ENCODE measurements at regions not wholly inside any gene's neighbourhood (a gene's known extent, or its start where the extent isn't known, plus 50 kb on each side); places are given as distances from the start of the nearest gene placed in this dataset.

DNA sequence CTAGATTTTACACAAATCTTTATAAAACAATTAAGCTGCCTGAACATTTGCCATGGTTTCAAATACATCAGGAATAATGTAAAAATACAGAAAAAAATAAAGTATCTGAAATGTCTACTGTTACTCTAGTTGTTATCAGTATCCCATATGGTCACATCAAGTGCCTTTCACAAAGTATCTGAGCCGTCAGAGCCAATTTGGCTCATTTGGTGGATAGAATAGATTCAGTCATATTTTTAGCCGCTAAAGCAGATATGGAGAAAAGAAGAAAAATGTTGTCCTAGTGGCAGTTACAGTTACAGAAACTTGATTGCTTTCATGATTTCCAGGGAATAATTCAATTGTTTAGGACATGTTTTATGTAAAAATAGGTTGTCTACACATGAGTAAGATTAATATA lies 641.1 kb downstream of the RAPGEF2 start:
- H3K4me1 ChIP-seq (ENCODE audit: low read length), result no peaks in the 10 kb centered on the region
- H3K27ac ChIP-seq (ENCODE audit: low read length), result no peak overlapping the region
- no peaks in the 10 kb centered on the region for H3K9me3 ChIP-seq (ENCODE audit: insufficient read depth, low read length)
- H3K27me3 ChIP-seq (ENCODE audit: low read depth, low read length), result no peaks in the 10 kb centered on the region
- H3K4me2 ChIP-seq (ENCODE audit: low read length), result no peak overlapping the region
- no peak overlapping the region for H2AFZ ChIP-seq (ENCODE audit: low read depth, low read length)
- no peak overlapping the region for H3K4me3 ChIP-seq (ENCODE audit: low read length)
- no peaks in the 10 kb centered on the region for H3K36me3 ChIP-seq (replicated peaks; ENCODE audit: low read depth, low read length)
- H4K20me1 ChIP-seq (ENCODE audit: insufficient read depth, low read length), result no peaks in the 10 kb centered on the region
- no peaks in the 10 kb centered on the region for H3K79me2 ChIP-seq (ENCODE audit: low read length)
- no peak overlapping the region for H3K9ac ChIP-seq (ENCODE audit: low read length)
- TF ChIP-seq CTCF (IDR thresholded peaks at IDR 0.05; ENCODE audit: low read depth, low read length) (no peak), EZH2phosphoT487 (IDR thresholded peaks at IDR 0.05; ENCODE audit: low read depth) (no peak)

DNA sequence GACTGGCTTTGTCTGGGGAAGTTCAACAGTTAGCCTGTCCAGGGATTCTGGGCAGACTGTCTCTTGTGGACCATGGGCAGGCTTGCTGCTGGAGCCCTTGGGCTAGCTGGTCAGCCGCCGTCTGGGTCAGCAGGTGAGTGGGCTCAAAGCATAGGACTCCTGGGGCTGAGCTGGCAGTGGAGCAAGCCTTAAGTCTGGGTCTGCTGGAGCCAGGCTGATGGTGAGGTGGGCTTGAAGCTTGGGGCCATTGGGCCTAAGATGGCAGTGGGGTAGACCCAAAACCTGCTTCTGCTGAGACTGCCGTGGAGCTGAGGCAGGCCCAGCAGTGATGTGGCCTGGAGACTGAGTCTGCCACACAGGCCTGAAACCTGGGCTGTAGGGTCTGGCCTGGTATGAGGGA lies 645.1 kb downstream of the RAPGEF2 start:
- Histone ChIP-seq H3K36me3 (replicated peaks; ENCODE audit: low read depth, low read length) (no peaks in the 10 kb centered on the region), H3K79me2 (ENCODE audit: low read length) (no peaks in the 10 kb centered on the region), H3K4me2 (ENCODE audit: low read length) (no peak overlapping the region), H3K27me3 (ENCODE audit: low read depth, low read length) (no peaks in the 10 kb centered on the region), H3K9me3 (ENCODE audit: insufficient read depth, low read length) (no peaks in the 10 kb centered on the region), H2AFZ (ENCODE audit: low read depth, low read length) (no peak overlapping the region), H3K4me1 (ENCODE audit: low read length) (no peaks in the 10 kb centered on the region), H3K9ac (ENCODE audit: low read length) (no peak overlapping the region), H3K27ac (ENCODE audit: low read length) (no peak overlapping the region), H3K4me3 (ENCODE audit: low read length) (no peak overlapping the region), H4K20me1 (ENCODE audit: insufficient read depth, low read length) (no peaks in the 10 kb centered on the region)
- TF ChIP-seq CTCF (IDR thresholded peaks at IDR 0.05; ENCODE audit: low read depth, low read length), result no peak
- no peak for TF ChIP-seq EZH2phosphoT487 (IDR thresholded peaks at IDR 0.05; ENCODE audit: low read depth)

GRCh38 chr4:159748834-159749444 lies 646.1 kb downstream of the RAPGEF2 start:
- Histone ChIP-seq H3K4me3 (ENCODE audit: low read length) (no peak overlapping the region), H3K27me3 (ENCODE audit: low read depth, low read length) (no peaks in the 10 kb centered on the region), H3K9ac (ENCODE audit: low read length) (no peak overlapping the region), H3K4me2 (ENCODE audit: low read length) (no peak overlapping the region), H3K9me3 (ENCODE audit: insufficient read depth, low read length) (no peaks in the 10 kb centered on the region), H4K20me1 (ENCODE audit: insufficient read depth, low read length) (no peaks in the 10 kb centered on the region), H3K79me2 (ENCODE audit: low read length) (no peaks in the 10 kb centered on the region), H3K36me3 (replicated peaks; ENCODE audit: low read depth, low read length) (no peaks in the 10 kb centered on the region), H2AFZ (ENCODE audit: low read depth, low read length) (no peak overlapping the region), H3K4me1 (ENCODE audit: low read length) (no peaks in the 10 kb centered on the region), H3K27ac (ENCODE audit: low read length) (no peak overlapping the region)
- no peak for TF ChIP-seq EZH2phosphoT487 (IDR thresholded peaks at IDR 0.05; ENCODE audit: low read depth)
- no peak for TF ChIP-seq CTCF (IDR thresholded peaks at IDR 0.05; ENCODE audit: low read depth, low read length)

GRCh38 chr4:159757499-159757898 lies 654.6 kb downstream of the RAPGEF2 start:
- H3K79me2 ChIP-seq (ENCODE audit: low read length), result no peaks in the 10 kb centered on the region
- H3K4me3 ChIP-seq (ENCODE audit: low read length), result no peak overlapping the region
- no peak overlapping the region for H3K9ac ChIP-seq (ENCODE audit: low read length)
- H3K27me3 ChIP-seq (ENCODE audit: low read depth, low read length), result no peaks in the 10 kb centered on the region
- no peaks in the 10 kb centered on the region for H3K4me1 ChIP-seq (ENCODE audit: low read length)
- no peaks in the 10 kb centered on the region for H3K9me3 ChIP-seq (ENCODE audit: insufficient read depth, low read length)
- no peak for TF ChIP-seq CTCF (IDR thresholded peaks at IDR 0.05; ENCODE audit: low read depth, low read length)
- H4K20me1 ChIP-seq (ENCODE audit: insufficient read depth, low read length), result no peaks in the 10 kb centered on the region
- H2AFZ ChIP-seq (ENCODE audit: low read depth, low read length), result no peak overlapping the region
- no peaks in the 10 kb centered on the region for H3K36me3 ChIP-seq (replicated peaks; ENCODE audit: low read depth, low read length)
- H3K4me2 ChIP-seq (ENCODE audit: low read length), result no peak overlapping the region
- H3K27ac ChIP-seq (ENCODE audit: low read length), result no peak overlapping the region

Data from OCI-LY3 (cell line).